Stimulated activated CD4-positive, alpha-beta T cell treated with anti-CD3 and anti-CD28 coated beads, Interleukin-1b, Interleukin-23, amount 100 ng/mL, for 24 hours (primary cell): ENCODE measurements at regions not wholly inside any gene's neighbourhood (a gene's known extent, or its start where the extent isn't known, plus 50 kb on each side); places are given as distances from the start of the nearest gene placed in this dataset.

ENCODE experiments used
- DNase-seq, 4 experiments: peaks; one replicate each; pipeline ENCODE4 v3.0.0-alpha.2; 2020; ENCODE audit warnings: low read depth in 4 of 4, low spot score in 1 of 4

DNA sequence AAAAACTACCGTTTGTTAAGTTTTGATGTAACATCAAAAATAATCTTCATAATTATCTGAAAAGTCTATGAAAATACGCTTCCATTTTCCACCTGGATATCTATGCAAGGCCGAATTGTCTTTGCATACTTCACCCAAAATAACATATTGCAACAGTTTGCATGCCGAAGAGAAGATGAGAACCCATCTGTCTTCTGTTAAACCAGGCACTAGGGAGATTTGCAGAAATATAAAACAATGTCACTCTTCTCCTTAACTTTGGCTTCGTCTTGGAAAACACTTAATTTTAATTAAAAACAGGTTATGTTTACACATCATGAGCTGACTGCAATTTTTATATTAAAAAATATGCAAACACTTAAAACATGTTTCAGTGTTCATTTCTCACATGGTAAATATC, 1325.8 kb downstream of the TBC1D22A start:
- no peak for DNase-seq

GRCh38 chr22:48085901-48086645, 1323.6 kb downstream of the TBC1D22A start:
- no peak for DNase-seq

- DNase-seq, result no peak
Measured at GRCh38 chr22:48084729-48085050, 1322.2 kb downstream of the TBC1D22A start.

DNA sequence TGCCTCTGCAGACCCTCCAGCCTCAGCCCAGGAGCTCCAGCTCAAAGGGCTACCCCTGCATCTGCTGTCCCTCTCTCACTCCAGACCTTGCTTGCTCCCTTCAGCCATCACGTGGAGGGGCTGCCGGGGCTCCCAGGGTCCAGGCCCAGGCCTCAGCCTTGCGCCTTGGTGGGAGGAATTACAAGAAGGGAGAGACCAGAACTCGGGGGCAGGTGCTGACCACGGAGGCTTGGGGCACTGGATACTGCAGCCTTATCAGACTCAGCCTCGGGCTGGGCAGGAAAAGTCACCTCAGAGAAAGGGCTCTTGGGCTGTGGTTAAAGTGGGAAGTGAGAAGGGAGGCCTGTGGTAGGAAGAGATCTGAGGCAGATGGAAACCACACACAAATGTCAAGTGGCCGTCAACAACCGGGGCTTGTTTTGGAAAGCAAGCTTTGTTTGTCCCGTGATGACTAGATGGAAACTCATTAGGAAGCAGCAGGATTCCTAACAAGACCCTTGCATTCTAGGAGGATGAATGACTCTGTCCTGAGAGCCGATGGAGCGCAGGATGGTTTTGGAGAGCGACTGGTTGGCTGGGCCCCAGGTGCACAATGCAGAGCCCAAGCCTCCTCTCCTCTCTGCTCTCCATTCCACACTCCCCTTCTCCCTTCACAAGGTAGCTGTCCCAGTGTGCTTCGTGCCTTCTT, 1321.7 kb downstream of the TBC1D22A start:
- DNase-seq, result no peak

DNA sequence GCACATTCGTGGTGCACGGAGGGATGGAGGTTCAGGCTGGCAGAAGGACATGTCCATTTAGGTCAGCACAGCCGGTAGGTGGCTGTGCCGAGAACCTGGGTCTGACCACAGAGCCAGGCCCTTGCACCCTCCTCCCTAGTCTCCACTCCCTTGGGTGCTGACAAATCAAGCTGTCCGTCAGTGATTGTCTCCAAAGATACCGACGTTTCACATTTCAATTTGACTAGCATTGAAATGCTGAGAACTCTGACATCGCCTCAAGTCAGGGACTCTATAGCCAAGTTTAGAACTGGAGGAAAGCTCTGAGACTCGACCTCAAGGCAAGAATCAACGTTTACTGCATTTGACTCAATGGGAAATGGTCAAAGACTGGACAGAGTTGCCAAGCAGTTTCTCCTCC, 1321.1 kb downstream of the TBC1D22A start:
- DNase-seq, result no peak

GRCh38 chr22:48082284-48082683, 1319.8 kb downstream of the TBC1D22A start:
- DNase-seq, result no peak

DNA sequence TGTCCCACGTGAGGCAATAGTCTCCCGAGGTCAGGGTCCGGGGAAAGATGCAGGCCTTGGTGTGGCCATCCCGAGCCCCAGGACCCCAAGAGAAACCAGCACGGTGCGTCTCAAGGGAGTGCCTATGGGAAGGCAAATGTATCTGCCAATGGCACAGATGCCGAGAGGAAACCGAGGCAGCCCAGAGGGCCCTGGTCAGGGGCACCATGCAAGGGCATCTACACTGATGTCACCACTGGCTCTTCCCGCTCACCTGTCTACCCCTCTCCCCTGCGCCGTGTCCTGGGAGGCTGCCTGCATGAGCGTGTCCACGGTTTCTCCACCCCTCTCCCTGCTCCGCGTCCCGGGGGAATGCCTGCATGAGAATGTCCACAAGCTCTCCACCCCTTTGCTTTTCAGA, 1318.8 kb downstream of the TBC1D22A start:
- no peak for DNase-seq

DNA sequence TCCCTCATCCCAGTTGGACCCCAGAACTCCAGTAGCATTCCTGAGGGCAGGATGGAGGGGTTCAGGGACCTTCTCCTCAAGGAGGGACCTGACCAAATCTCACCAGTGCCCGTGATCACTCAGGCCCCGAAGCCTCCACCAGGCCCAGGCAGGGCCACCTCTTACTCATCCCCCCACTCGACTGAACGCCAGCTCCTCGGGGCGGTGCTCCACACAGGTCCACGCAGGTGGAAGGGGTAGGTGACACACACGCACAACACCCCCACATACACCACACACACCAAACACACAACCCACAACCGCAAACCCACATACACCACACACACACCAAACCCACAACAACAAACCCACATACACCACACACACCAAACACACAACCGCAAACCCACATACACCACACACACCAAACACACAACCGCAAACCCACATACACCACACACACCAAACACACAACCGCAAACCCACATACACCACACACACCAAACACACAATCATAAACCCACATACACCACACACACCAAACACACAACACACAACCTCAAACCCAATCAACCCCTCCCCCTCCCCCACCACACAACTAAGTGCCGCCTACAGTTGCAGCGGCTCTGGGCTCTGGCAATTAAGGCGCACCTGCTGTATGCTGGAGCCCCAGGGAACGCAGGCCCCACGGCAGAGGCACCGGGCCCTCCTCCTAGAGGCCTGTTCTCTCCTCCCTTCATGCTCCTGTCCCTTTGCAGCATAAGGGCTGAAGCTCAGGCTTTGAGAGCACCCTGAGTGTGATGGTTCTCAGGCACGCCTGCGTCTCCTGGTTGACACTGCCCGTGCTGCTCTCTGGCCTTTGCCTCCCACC, 1318.1 kb downstream of the TBC1D22A start:
- DNase-seq, result no peak

GRCh38 chr22:48079505-48080290, 1317.2 kb downstream of the TBC1D22A start:
- DNase-seq, result no peak

DNA sequence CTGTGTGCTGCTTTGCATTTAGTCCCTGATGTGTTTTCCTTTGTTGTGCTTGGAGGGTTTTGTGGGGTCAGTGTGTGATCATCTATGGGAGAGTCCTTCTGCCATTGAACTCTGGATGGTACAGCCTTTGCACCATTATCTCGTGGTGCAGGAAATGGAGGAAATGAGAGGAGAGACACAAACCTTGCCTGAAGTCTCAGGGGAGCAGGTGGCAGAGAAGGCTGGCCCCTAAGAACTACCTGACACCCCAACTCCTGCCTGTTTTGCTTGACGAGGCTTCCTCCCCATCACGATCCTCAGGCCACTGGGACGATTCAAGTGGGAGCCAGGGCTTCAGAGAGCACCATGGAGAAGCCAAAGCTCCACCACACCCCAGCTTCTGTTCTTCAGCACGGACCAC, 1316.4 kb downstream of the TBC1D22A start:
- no peak for DNase-seq

DNA sequence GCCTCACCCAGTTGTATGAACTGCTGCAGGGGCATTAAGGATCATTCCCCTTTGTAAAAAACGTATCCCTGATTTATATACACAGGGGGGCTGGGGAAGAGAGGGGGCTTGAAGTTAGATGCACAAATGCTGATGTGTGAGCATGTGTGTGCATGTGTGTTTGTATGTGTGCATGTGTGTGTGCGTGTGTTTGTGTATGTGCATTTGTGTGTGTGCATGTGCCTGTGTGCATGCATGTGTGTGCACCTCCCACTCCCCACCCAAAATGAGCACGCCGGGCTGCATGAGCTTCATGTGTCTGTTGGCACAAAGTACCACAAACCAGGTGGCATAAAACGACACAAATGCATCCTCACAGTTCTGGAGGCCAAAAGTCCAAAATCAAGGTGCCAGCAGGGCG, 1315.2 kb downstream of the TBC1D22A start:
- DNase-seq, result no peak

- no peak for DNase-seq
Measured at GRCh38 chr22:48076008-48076407, 1313.6 kb downstream of the TBC1D22A start.

- no peak for DNase-seq
Measured at GRCh38 chr22:48075604-48076003, 1313.2 kb downstream of the TBC1D22A start.

DNA sequence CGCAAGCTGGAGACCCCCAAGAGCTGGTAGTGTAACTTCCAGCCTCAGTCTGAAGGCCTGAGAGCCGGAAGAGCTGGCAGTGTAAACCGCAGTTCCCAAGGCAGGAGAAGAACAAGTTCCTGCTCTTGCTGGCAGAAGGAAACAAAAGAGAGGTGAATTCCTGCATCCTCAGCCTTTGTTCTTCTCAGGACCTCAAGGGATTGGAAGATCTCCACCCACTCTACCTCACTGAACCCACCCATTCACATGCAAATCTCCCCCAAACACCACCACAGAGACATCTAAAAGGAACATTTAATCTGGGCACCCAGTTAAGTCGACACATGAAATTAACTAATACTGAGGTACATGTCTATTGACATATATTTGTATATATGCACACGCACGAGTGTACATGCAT, 1310.3 kb downstream of the TBC1D22A start:
- DNase-seq, result no peak

DNA sequence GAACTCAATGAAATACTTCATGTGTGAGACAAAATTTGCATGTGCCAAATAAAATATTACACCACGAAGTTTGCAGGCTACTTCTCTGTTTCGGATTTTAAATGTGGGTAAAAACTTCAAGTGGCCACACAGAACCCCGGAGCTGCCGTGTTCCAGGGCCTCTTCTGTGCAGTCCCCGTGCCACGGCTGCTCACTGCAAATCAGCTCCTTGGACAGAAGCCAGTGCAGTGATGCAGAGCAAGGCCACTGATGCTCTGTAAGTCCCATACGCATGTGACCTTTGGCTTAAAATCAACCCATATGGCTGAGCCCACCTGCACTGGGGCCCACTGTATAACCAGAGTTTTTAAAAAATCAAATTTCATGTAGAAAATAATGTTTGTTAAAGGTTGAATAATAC, 1309.4 kb downstream of the TBC1D22A start:
- DNase-seq, result no peak

DNA sequence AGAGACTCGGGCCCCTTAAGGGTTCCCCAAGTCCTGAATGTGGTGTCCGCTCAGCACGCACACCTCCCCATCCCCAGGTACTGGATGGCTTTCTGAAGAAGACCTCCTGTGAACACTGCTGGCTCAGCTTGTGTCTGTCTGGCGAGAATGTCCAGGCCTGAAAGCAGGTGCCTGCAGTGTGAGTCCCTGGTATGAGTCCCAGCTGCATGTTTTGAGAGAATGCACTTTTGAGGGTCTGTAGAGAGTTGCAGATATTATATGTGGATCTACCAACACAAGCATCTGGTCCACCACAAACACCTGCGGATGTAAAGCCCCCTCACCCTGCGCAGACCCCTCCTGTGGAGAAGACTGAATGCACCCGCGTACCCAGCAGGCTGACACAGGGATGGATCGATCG, 1308.9 kb downstream of the TBC1D22A start:
- DNase-seq, result no peak

- no peak for DNase-seq
Measured at GRCh38 chr22:48070760-48071159, 1308.3 kb downstream of the TBC1D22A start.

- no peak for DNase-seq
Measured at GRCh38 chr22:48070083-48070482, 1307.6 kb downstream of the TBC1D22A start.

DNA sequence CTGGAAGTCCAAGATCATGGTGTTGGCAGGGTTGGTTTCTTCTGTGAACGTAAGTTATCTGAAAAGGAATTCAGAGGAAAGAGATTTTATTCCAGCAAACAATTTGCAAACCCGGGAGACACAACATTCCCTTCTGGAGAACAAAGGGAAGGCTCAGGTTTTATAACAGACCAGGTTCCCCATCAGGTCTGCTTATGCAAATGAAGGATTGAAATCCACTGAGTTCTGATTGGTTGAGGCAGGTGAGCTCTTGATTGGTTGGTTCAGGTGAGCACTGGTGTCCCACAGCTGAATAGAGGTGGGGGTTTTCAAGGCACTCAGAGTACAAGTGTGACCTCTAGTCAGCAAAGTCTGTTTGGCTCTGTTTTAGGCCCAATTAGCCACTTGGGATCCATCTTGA, 1306.8 kb downstream of the TBC1D22A start:
- no peak for DNase-seq

GRCh38 chr22:48068323-48068885, 1306.0 kb downstream of the TBC1D22A start:
- no peak for DNase-seq

DNA sequence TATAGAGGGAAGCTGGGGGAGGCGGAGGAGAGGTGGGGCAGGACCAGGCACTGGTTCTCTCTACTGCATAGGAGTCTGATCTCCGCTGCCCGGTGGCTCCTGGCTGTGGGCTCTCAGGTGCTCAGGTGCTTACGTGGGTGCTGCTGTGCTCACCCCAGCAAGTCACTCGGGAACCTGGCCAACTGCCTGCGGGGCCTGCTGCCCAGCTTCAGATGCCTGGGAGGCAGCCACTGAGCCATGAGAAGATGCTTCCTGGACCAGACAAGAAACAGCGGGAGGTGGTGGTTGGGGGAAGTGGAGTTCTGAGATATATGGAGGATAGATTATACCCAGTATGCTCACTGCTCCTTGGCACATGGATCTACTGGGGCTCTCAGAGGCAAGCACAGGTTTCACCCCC, 1303.4 kb downstream of the TBC1D22A start:
- DNase-seq, result no peak
